ENCODE measurements at regions not wholly inside any gene's neighbourhood (a gene's known extent, or its start where the extent isn't known, plus 50 kb on each side); places are given as distances from the start of the nearest gene placed in this dataset.

- DNase-seq, result no peak
These were observed 100.1 kb downstream of the GPAM start for GRCh38 chr10:112083472-112083871.

GRCh38 chr10:112087953-112088456 lies 95.6 kb downstream of the GPAM start:
- DNase-seq, result no peak

GRCh38 chr10:112091703-112092102 lies 91.9 kb downstream of the GPAM start:
- no peak for DNase-seq

GRCh38 chr10:112092519-112092918 lies 91.0 kb downstream of the GPAM start:
- no peak for DNase-seq

- DNase-seq, result no peak
These were observed 88.6 kb downstream of the GPAM start for GRCh38 chr10:112094984-112095383.

GRCh38 chr10:112095731-112096130 lies 87.8 kb downstream of the GPAM start:
- no peak for DNase-seq

- DNase-seq, result no peak
These were observed 84.9 kb downstream of the GPAM start for GRCh38 chr10:112098682-112099081.

Measured in NCI-H510A treated with DMSO at 0.1 percent for 48 hours (cell line).